Hepatocyte (in vitro differentiated cells): ENCODE measurements at regions not wholly inside any gene's neighbourhood (a gene's known extent, or its start where the extent isn't known, plus 50 kb on each side); places are given as distances from the start of the nearest gene placed in this dataset.

Source experiments
- DNase-seq: peaks from one replicate; pipeline ENCODE4 v3.0.0-alpha.2; 2016; ENCODE audit warnings: low spot score
- H2AFZ ChIP-seq: fragments of 200-600 bp; sonication (generic); 2 replicates; pipeline ENCODE4 v1.6.0; 2016; ENCODE audit warnings: antibody characterized with exemption, mild to moderate bottlenecking
- H3K27ac ChIP-seq: fragments of 200-600 bp; sonication (generic); 2 replicates; pipeline ENCODE4 v1.5.1; 2016; ENCODE audit warnings: mild to moderate bottlenecking
- H3K27me3 ChIP-seq: fragments of 200-600 bp; sonication (generic); 2 replicates; pipeline ENCODE4 v1.6.1; 2016
- H3K36me3 ChIP-seq: fragments of 200-600 bp; sonication (generic); replicated peaks from 2 replicates; pipeline ENCODE4 v1.5.1; 2016; ENCODE audit warnings: low read depth; ENCODE audit not compliant: insufficient read depth
- H3K4me1 ChIP-seq: fragments of 200-600 bp; sonication (generic); 2 replicates; pipeline ENCODE4 v1.5.1; 2016; ENCODE audit warnings: mild to moderate bottlenecking, moderate library complexity; ENCODE audit not compliant: insufficient read depth
- H3K4me2 ChIP-seq: fragments of 200-600 bp; sonication (generic); 2 replicates; pipeline ENCODE4 v1.6.0; 2016
- H3K4me3 ChIP-seq: fragments of 200-600 bp; sonication (generic); 2 replicates; pipeline ENCODE4 v1.5.1; 2016; ENCODE audit warnings: mild to moderate bottlenecking
- H3K79me2 ChIP-seq: fragments of 200-600 bp; sonication (generic); 2 replicates; pipeline ENCODE4 v1.6.0; 2017; ENCODE audit warnings: mild to moderate bottlenecking
- H3K9me2 ChIP-seq: fragments of 200-600 bp; sonication (generic); replicated peaks from 2 replicates; pipeline ENCODE4 v1.6.0; 2017; ENCODE audit warnings: mild to moderate bottlenecking; ENCODE audit not compliant: insufficient read depth
- H3K9me3 ChIP-seq: fragments of 200-600 bp; sonication (generic); 2 replicates; pipeline ENCODE4 v1.5.1; 2016; ENCODE audit warnings: low read depth, mild to moderate bottlenecking
- H4K20me1 ChIP-seq: fragments of 200-600 bp; sonication (generic); 2 replicates; pipeline ENCODE4 v1.6.0; 2016; ENCODE audit warnings: mild to moderate bottlenecking; ENCODE audit not compliant: insufficient read depth, poor library complexity, severe bottlenecking
- CTCF ChIP-seq: fragments of 200-600 bp; sonication (generic); IDR thresholded peaks from 2 replicates; pipeline ENCODE4 v1.5.1; 2016; ENCODE audit warnings: antibody characterized with exemption, mild to moderate bottlenecking; ENCODE audit not compliant: poor library complexity
- EZH2 ChIP-seq: fragments of 200-600 bp; sonication (generic); IDR thresholded peaks from 2 replicates; pipeline ENCODE4 v1.6.1; 2016; ENCODE audit warnings: antibody characterized with exemption, mild to moderate bottlenecking, borderline replicate concordance
- EZH2phosphoT487 ChIP-seq: fragments of 200-600 bp; sonication (generic); IDR thresholded peaks from one replicate; pipeline ENCODE4 v1.6.1; 2018; ENCODE audit warnings: antibody characterized with exemption, mild to moderate bottlenecking, low read depth, moderate library complexity; ENCODE audit not compliant: unreplicated experiment, severe bottlenecking
- WGBS: methylation state at CpG from one replicate; pipeline ENCODE4 v1.1.6; 2016; ENCODE audit warnings: low lambda C conversion rate; ENCODE audit errors: missing lambda C conversion rate; 5-methylcytosine and 5-hydroxymethylcytosine counted together

GRCh38 chr1:88111816-88112215, 572.3 kb upstream of the PKN2 start:
- Histone ChIP-seq H3K79me2 (no peaks in the 10 kb centered on the region), H3K4me3 (no peak overlapping the region), H4K20me1 (no peaks in the 10 kb centered on the region), H2AFZ (no peak overlapping the region), H3K4me1 (no peaks in the 10 kb centered on the region), H3K4me2 (no peak overlapping the region), H3K9me2 (no peaks in the 10 kb centered on the region), H3K9me3 (no peaks in the 10 kb centered on the region), H3K36me3 (no peaks in the 10 kb centered on the region), H3K27ac (no peak overlapping the region), H3K27me3 (no peaks in the 10 kb centered on the region)
- TF ChIP-seq EZH2phosphoT487 (no peak), CTCF (no peak)
- 86% methylated on average over 3 of the region's 3 CpGs for WGBS
- no peak for DNase-seq

GRCh38 chr1:88117597-88117996, 566.5 kb upstream of the PKN2 start:
- no peak overlapping the region for H2AFZ ChIP-seq
- no peak overlapping the region for H3K4me3 ChIP-seq
- H3K79me2 ChIP-seq = no peaks in the 10 kb centered on the region
- 88% methylated on average over 4 of the region's 4 CpGs for WGBS
- no peak overlapping the region for H3K27ac ChIP-seq
- H3K4me2 ChIP-seq = no peak overlapping the region
- H3K9me2 ChIP-seq = no peaks in the 10 kb centered on the region
- peaks cover 5% of the 10 kb centered on the region for H3K4me1 ChIP-seq
- H4K20me1 ChIP-seq = no peaks in the 10 kb centered on the region
- no peak for DNase-seq
- no peaks in the 10 kb centered on the region for H3K9me3 ChIP-seq
- H3K27me3 ChIP-seq = no peaks in the 10 kb centered on the region
- no peaks in the 10 kb centered on the region for H3K36me3 ChIP-seq
- TF ChIP-seq EZH2 = no peak
- TF ChIP-seq CTCF = no peak
- TF ChIP-seq EZH2phosphoT487 = no peak

- DNase-seq = peak; percentile 10
- H3K27ac ChIP-seq = no peak overlapping the region
- H3K36me3 ChIP-seq = no peaks in the 10 kb centered on the region
- WGBS = 61% methylated on average over 6 of the region's 6 CpGs
- no peaks in the 10 kb centered on the region for H3K79me2 ChIP-seq
- no peak overlapping the region for H3K4me2 ChIP-seq
- H4K20me1 ChIP-seq = no peaks in the 10 kb centered on the region
- peaks cover 5% of the 10 kb centered on the region for H3K4me1 ChIP-seq
- H2AFZ ChIP-seq = no peak overlapping the region
- H3K9me3 ChIP-seq = no peaks in the 10 kb centered on the region
- no peak overlapping the region for H3K4me3 ChIP-seq
- H3K9me2 ChIP-seq = no peaks in the 10 kb centered on the region
- no peak for TF ChIP-seq EZH2
- TF ChIP-seq EZH2phosphoT487 = no peak
- no peak for TF ChIP-seq CTCF
- H3K27me3 ChIP-seq = no peaks in the 10 kb centered on the region
Observed at GRCh38 chr1:88118176-88118845, 565.8 kb upstream of the PKN2 start.
